ENCODE measurements at regions not wholly inside any gene's neighbourhood (a gene's known extent, or its start where the extent isn't known, plus 50 kb on each side); places are given as distances from the start of the nearest gene placed in this dataset.

- no peaks in the 10 kb centered on the region for H3K4me1 ChIP-seq (ENCODE audit: control insufficient read depth, insufficient read depth, low read length)
- no peak for TF ChIP-seq HSF1 (IDR thresholded peaks at IDR 0.05; ENCODE audit: low read depth, low read length)
- no peak for TF ChIP-seq EZH2 (IDR thresholded peaks at IDR 0.05; ENCODE audit: borderline replicate concordance, control insufficient read depth, low read depth, low read length)
- no peak for TF ChIP-seq POU2F2 (IDR thresholded peaks at IDR 0.05; ENCODE audit: borderline replicate concordance, low read depth, low read length)
- TF ChIP-seq SMC3 (IDR thresholded peaks at IDR 0.05; ENCODE audit: borderline replicate concordance, low read length), result no peak
- TF ChIP-seq IRF4 (IDR thresholded peaks at IDR 0.05; ENCODE audit: low read depth, low read length), result no peak
- no peak for TF ChIP-seq EED (IDR thresholded peaks at IDR 0.05; ENCODE audit: low read depth)
- no peak for TF ChIP-seq RB1 (IDR thresholded peaks at IDR 0.05; ENCODE audit: borderline replicate concordance)
- TF ChIP-seq RELA (IDR thresholded peaks at IDR 0.05; ENCODE audit: borderline replicate concordance, partially characterized antibody), result no peak
- TF ChIP-seq REST (IDR thresholded peaks at IDR 0.05; ENCODE audit: low read depth, low read length), result no peak
- no peak for TF ChIP-seq ZNF384 (IDR thresholded peaks at IDR 0.05; ENCODE audit: borderline replicate concordance, low read depth, low read length)
- no peak for TF ChIP-seq TAF1 (IDR thresholded peaks at IDR 0.05; ENCODE audit: borderline replicate concordance, low read depth, low read length)
- TF ChIP-seq JUND (IDR thresholded peaks at IDR 0.05; ENCODE audit: low read depth, low read length), result no peak
- no peak for TF ChIP-seq ZBTB4 (CRISPR knock-in tag; IDR thresholded peaks at IDR 0.05)
- no peak for TF ChIP-seq NBN (IDR thresholded peaks at IDR 0.05)
- TF ChIP-seq ZSCAN29 (IDR thresholded peaks at IDR 0.05), result no peak
- TF ChIP-seq STAT1 (conservative IDR thresholded peaks at IDR 0.05), result no peak
- ChIA-PET RAD21 (ENCODE audit: unreplicated experiment) (no interaction called here), SMC1A (ENCODE audit: uncharacterized antibody, unreplicated experiment) (interaction anchor here (0.6 kb wide), 1 partner anchor 98 kb away, joined by 3 read pairs; no protein-coding TSS in a partner anchor), POLR2A (no interaction called here), CTCF (interaction anchor here (0.6 kb wide), 1 partner anchor 523 kb away, joined by 3 read pairs; no protein-coding TSS in a partner anchor)
- no peak overlapping the region for H3K4me3 ChIP-seq
- DNase-seq (ENCODE audit: low read depth, low spot score) (no peak), FAIRE-seq (no peak), ATAC-seq (no peak)
- no peak overlapping the region for H3K4me2 ChIP-seq (ENCODE audit: control insufficient read depth, insufficient read depth)
- BruUV-seq (replicated peaks), result no TSS peak
- no peaks in the 10 kb centered on the region for H3K36me3 ChIP-seq (ENCODE audit: control insufficient read depth in 2 of 2, insufficient read depth in 2 of 2, low read length in 1 of 2)
- no peaks in the 10 kb centered on the region for H3K9me3 ChIP-seq (replicated peaks; ENCODE audit: control insufficient read depth, insufficient read depth, low read length)
- H4K20me1 ChIP-seq (ENCODE audit: control insufficient read depth, insufficient read depth), result no peaks in the 10 kb centered on the region
- intact Hi-C loops (cut with micrococcal nuclease; ENCODE audit: unreplicated experiment) (no loop called here), in situ Hi-C loops (cut with MboI) (no loop called here)
- no peak overlapping the region for H3K9ac ChIP-seq (ENCODE audit: control insufficient read depth, insufficient read depth, low read length)
- no peak overlapping the region for H3K27ac ChIP-seq (ENCODE audit: control insufficient read depth, insufficient read depth)
- no peaks in the 10 kb centered on the region for H3K79me2 ChIP-seq (ENCODE audit: control insufficient read depth, insufficient read depth, low read length)
- H2AFZ ChIP-seq (ENCODE audit: control insufficient read depth, low read depth, low read length), result no peak overlapping the region
- 0 out of 4 replicates have a peak, but pooled peaks cover 0 to 2% of the 10 kb centered on the region in 2 experiments for H3K27me3 ChIP-seq (replicated peaks in 1 of 2; ENCODE audit: control insufficient read depth in 2 of 2, insufficient read depth in 2 of 2, low read length in 1 of 2)
These were observed 504.4 kb upstream of the TNP1 start for GRCh38 chr2:217364224-217364623.

Measured in GM12878 (cell line).